ENCODE measurements at regions not wholly inside any gene's neighbourhood (a gene's known extent, or its start where the extent isn't known, plus 50 kb on each side); places are given as distances from the start of the nearest gene placed in this dataset.

DNA sequence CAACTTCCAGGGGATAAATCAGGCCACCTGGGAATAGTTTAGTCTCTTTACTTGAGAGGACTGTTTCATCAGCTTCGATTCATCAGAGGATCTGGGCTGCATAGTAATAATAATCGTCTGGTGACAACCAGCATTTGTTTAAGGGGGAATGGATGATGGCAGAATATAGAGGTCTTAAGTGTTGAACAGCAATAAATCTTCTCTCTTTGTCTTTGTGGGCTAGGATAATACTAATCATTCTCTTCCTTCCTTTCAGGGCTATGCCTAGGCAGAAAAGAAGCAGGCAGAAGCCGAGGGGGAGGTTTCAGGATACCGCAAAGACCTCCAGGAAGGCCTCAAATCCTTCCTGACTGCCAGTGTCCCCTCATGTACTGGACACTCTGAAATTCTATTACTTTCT lies 150.4 kb upstream of the GAREM1 start:
- DNase-seq, result no peak

DNA sequence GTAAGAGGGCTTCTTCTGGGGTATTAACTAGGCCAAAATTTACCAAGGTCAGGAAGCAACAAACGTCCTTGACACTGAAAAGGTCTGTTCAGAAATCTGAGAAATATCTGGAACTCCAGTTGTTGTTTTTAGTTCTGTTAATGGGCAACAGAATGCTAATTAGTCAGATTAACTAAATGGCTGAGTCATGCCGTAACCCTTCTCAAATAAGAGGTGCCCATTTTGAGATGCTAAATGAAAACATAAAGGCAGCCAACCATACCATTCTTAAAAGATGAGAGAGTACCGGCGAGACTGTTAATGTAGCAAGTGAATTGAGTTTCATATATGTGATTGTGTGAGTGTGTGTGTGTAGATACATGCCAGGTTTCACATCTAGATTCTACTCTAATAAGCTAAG lies 147.9 kb upstream of the GAREM1 start:
- no peak for DNase-seq

DNA sequence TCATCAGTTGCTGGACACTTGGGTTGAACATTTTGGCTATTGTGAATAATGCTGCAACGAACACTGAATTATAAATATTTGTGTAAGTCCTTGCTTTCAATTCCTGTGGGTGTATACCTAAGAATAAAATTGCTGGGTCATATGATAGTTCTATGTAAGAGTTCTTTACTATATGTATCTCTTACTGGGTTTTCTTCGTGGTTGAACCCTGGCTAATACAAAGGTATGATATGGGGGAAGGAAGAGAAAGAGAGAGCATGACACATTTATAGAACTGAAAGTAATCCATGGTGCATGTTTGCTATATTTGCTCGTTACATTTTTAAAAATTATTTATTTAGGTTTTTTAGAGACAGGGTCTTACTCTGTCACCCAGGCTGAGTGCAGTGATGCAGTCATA lies 143.1 kb upstream of the GAREM1 start:
- no peak for DNase-seq

DNA sequence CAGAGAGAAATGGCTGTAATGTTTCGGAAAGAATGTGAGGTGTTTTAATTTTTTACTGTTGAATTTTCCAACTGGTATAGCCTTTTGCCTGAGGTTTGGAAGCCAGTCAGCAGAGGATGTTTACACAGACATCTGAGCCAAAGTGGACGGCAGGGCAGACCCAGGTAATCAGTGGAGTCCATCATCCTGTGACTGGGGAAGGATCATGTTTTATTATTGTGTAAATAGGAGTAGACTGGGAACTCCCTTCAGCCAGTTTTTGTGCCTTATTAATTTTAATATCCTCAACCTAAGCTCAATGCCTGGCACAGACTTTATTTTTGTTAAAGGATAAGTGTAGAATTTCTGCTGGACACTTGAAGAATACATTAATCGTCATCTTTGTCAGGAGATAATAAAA lies 142.0 kb upstream of the GAREM1 start:
- DNase-seq, result no peak

DNA sequence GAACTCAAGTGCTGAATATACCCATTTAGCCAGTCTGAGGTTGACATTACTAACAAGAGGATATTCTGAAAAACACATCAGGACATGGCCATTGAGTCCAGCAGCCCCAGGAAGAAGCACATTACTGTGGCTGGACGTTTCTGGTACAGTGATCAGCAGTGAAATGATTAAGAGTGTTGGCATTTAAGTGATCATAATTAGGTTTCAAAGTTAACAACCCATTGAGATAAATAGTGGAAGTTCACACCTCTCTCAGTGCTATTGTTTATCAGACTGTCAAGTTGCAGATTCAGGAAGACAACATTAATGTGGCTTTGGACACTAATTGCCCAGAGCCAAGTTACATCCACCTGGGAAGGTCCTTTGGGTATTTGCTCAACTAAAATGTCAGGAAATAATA lies 139.5 kb upstream of the GAREM1 start:
- DNase-seq, result no peak

DNA sequence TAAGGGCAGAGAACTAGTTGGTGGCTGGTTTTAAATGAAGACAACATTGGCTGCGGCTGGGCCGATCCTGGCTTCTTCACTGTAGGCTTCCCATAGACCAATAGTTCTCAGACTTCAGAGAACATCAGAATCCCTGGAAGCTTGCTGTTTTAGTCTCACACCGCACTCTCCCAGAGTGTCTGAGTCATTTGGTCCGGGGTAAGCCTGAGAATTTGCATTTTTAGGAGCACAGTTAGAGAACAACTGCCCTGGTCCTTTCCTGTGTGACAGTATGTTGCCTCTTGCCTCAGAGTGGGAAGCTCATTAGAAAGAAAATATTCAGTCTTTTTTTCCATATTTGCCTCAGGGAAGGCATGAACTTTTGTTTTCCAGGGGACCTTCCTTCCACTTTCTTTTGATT lies 137.1 kb upstream of the GAREM1 start:
- DNase-seq, result no peak

GRCh38 chr18:32598144-32598543 lies 127.5 kb upstream of the GAREM1 start:
- DNase-seq, result no peak

DNA sequence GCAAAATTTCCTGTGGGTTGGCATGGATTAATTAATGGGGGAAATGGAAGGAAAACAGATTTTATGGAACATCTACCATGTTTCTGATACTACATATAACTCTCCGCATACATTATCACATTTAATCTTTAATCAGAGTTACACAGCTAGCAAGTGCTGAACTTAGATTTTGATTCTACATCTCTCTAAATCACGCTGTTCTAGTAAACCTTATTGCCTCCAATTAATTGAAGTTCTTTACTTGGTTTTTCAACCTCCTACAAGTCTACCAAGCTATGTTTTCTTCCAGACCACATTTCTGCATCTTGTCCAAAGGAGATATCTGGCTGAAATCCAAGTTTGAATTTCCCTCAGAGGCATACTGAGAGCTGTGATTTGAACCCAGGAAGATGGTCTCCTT lies 125.8 kb upstream of the GAREM1 start:
- DNase-seq, result no peak

- no peak for DNase-seq
These were observed 125.2 kb upstream of the GAREM1 start for GRCh38 chr18:32595832-32596231.

DNA sequence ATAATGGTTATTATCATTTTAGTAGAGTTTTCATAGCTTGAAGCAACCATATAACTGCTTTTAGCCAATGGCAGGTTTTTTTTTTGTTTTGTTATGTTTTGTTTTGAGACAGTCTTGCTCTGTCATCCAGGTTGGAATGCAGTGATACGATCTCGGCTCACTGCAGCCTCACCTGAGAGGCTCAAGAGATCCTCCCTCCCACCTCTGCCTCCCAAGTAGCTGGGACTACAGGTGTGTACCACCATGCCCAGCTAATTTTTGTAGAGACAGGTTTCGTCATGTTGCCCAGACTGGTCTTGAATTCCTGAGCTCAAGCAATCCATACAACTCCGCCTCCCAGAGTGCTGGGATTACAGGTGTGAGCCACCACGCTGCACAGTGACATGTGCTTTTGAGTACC lies 117.5 kb upstream of the GAREM1 start:
- no peak for DNase-seq

DNA sequence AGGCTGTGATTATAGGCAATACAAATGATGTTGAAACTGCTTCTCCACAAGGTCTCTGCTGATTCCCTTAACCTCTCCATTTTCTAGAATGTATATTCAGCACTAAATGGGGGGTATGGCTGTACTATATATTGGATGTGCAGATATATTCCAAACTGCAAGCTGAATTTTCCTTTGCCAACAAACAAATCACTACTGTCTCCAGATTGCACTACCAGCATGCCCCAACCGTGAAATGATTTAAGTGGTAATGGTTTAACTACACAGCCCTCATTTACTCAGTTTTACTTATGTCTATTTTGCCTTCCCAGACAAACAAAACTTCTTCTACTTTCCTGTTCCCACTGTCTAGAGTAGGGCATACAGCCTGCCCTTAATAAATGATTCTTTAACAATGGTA lies 112.7 kb upstream of the GAREM1 start:
- DNase-seq, result no peak

DNA sequence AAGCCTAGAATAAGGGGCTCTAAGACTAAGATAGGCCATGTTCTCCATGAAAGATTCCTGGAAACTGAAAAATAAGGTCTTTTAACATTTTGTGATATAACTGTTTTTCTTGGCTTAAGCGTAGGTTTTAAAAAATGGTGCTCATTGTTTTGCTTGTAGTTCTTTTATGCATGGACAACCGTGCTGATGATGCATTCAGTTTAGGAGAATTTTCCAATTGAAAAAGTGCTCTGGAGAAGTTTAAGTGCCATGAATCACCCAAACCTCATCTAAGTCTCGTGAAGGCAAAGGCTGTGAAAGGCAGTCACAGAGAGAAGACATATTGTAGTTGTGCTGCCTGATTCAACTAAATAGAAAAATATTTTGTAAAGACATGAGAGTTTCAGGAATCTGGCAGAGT lies 111.8 kb upstream of the GAREM1 start:
- no peak for DNase-seq

GRCh38 chr18:32577561-32577960 lies 106.9 kb upstream of the GAREM1 start:
- DNase-seq, result no peak

- no peak for DNase-seq
These were observed 105.7 kb upstream of the GAREM1 start for GRCh38 chr18:32576296-32576916.

GRCh38 chr18:32566960-32567359 lies 96.3 kb upstream of the GAREM1 start:
- no peak for DNase-seq

GRCh38 chr18:32553640-32554365 lies 83.1 kb upstream of the GAREM1 start:
- DNase-seq, result no peak

GRCh38 chr18:32553174-32553573 lies 82.5 kb upstream of the GAREM1 start:
- no peak for DNase-seq

DNA sequence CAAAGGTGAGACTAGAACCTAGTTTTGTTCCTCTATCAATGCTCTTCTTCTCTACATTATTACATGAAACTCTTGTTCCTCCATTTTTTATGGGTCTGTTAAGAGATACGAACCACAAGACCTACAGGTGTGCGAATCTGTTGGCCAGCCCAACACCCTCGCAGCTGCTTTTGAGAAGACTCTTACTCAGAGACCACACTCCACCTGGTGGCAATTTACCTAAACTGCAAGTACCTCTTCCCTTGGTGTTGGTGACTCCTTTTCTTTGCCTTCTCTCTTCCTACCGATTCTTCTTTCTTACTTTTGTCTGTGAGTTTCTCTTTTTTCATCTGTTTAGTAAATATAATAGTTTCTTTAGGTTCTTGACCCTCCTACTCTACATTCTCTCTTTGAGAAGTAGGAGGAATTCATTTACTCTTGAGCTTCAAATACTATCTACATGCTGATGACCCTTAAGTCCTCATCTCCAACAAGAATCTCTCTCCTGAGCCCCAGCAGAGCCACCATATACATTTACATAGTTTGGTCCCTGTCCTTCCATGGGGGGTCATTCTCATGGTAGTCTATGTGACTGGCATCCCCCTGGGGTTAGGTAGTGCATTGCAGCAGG lies 81.8 kb upstream of the GAREM1 start:
- DNase-seq, result peak; percentile 7

GRCh38 chr18:32550963-32551362 lies 80.3 kb upstream of the GAREM1 start:
- DNase-seq, result no peak

- peak; percentile 21 for DNase-seq
These were observed 78.8 kb upstream of the GAREM1 start for GRCh38 chr18:32549248-32550110.

DNA sequence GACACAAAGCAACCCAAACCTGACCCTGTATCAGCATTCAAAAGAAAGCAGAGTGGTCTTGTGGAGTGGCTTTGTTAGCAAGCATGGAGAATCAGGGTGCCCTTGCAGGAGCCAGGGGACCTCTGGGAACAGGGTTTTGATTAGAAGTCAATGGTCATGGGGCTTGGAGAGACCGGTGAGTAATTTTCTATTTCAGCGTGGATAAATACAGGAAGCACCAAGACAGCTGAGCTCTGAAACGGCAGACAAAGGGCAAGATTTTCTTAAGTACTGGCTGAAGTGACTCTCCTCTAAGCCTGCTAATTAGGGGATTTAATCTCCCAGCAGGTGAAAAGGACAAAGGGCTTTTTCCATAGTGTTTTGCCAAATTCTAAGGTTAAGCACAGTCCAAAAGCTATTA lies 78.0 kb upstream of the GAREM1 start:
- no peak for DNase-seq

DNA sequence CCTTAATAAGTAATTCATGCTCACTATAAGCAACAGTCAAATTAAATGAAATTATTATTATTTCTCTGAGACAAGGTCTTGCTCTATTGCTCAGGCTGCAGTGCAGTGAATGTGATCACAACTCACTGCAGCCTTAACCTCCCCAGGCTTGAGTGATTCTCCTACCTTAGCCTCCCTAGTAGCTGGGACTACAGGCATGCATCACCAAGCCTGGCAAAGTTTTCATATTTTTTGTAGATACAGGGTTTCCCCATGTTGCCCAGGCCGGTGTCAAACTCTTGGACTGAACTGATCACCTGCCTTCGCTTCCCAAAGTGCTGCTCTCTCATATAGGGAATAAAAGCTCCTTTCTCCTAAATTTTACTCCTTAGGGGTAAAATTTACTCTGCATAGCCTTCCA lies 74.9 kb upstream of the GAREM1 start:
- no peak for DNase-seq

DNA sequence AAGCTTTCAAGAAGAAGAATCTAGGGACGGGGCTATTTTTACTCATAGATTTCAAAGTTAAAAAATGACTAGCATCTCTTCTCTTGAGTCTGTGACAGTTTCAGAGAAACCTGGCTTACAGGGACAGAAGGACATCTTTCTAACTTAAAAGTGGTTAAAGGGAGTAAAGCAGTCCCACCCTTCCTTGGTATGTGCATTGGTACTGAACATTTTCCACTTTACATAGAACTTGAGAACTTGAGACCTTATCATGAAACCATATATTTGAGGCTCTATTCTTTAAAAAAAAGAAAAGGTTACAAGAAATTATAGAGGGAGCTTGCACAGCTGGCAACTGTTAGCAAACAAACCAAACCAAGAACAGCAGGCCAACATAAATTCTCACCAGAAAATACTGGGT lies 73.4 kb upstream of the GAREM1 start:
- DNase-seq, result no peak

Measured in NK-92 treated with Interleukin-12 subunit alpha and Interleukin-12 subunit beta, amount 100 ng/mL, for 24 hours (cell line).